H9 (cell line): ENCODE measurements at regions not wholly inside any gene's neighbourhood (a gene's known extent, or its start where the extent isn't known, plus 50 kb on each side); places are given as distances from the start of the nearest gene placed in this dataset.

Source experiments
- DNase-seq: peaks from one replicate; pipeline ENCODE4 v3.0.0-alpha.2; 2017
- H2AFZ ChIP-seq: one replicate; pipeline ENCODE4 v1.6.1; 2013; ENCODE audit warnings: mild to moderate bottlenecking, low read length, control low read depth, moderate library complexity
- H2AK5ac ChIP-seq: 2 replicates; pipeline ENCODE4 v1.6.1; 2013; ENCODE audit warnings: low read length, control low read depth, mixed read lengths; ENCODE audit not compliant: insufficient read length
- H2BK120ac ChIP-seq: one replicate; pipeline ENCODE4 v1.6.1; 2013; ENCODE audit warnings: low read depth, mild to moderate bottlenecking, low read length, control low read depth, inconsistent platforms; ENCODE audit not compliant: poor library complexity, severe bottlenecking
- H2BK12ac ChIP-seq: 2 replicates; pipeline ENCODE4 v1.6.1; 2013; ENCODE audit warnings: low read length, control low read depth, mixed read lengths, low read depth; ENCODE audit not compliant: insufficient read length
- H2BK15ac ChIP-seq: 2 replicates; pipeline ENCODE4 v1.6.1; 2013; ENCODE audit warnings: low read depth, low read length, control low read depth
- H2BK20ac ChIP-seq: one replicate; pipeline ENCODE4 v1.6.1; 2013; ENCODE audit warnings: low read depth, mild to moderate bottlenecking, low read length, control low read depth, inconsistent platforms; ENCODE audit not compliant: poor library complexity, severe bottlenecking
- H2BK5ac ChIP-seq: 2 replicates; pipeline ENCODE4 v1.6.1; 2013; ENCODE audit warnings: low read length, control low read depth, mixed read lengths; ENCODE audit not compliant: insufficient read length
- H3K14ac ChIP-seq: 2 replicates; pipeline ENCODE4 v1.6.1; 2013; ENCODE audit warnings: low read length, control low read depth; ENCODE audit not compliant: insufficient read depth
- H3K18ac ChIP-seq: 2 replicates; pipeline ENCODE4 v1.6.1; 2013; ENCODE audit warnings: low read depth, mild to moderate bottlenecking, mixed read lengths, low read length, control low read depth; ENCODE audit not compliant: insufficient read length
- H3K23ac ChIP-seq: 2 replicates; pipeline ENCODE4 v1.6.1; 2013; ENCODE audit warnings: low read length, control low read depth, mixed read lengths, low read depth; ENCODE audit not compliant: insufficient read length
- H3K23me2 ChIP-seq: 2 replicates; pipeline ENCODE4 v1.6.1; 2013; ENCODE audit warnings: low read depth, mild to moderate bottlenecking, mixed read lengths, low read length, control low read depth; ENCODE audit not compliant: insufficient read length, poor library complexity, severe bottlenecking
- H3K27ac ChIP-seq: 2 replicates; pipeline ENCODE4 v1.5.1; 2013; ENCODE audit warnings: low read length, control low read depth, mixed read lengths, low read depth; ENCODE audit not compliant: insufficient read length
- H3K27me3 ChIP-seq: 2 replicates; pipeline ENCODE4 v1.6.1; 2013; ENCODE audit warnings: low read length, control low read depth, inconsistent platforms; ENCODE audit not compliant: insufficient read depth
- H3K4ac ChIP-seq: 2 replicates; pipeline ENCODE4 v1.6.1; 2013; ENCODE audit warnings: low read depth, mild to moderate bottlenecking, control low read depth, inconsistent platforms, low read length, moderate library complexity
- H3K4me1 ChIP-seq: 2 replicates; pipeline ENCODE4 v1.6.1; 2013; ENCODE audit warnings: low read length, control low read depth, inconsistent platforms; ENCODE audit not compliant: insufficient read depth
- H3K4me2 ChIP-seq: 2 replicates; pipeline ENCODE4 v1.6.1; 2013; ENCODE audit warnings: low read length, control low read depth, mixed read lengths; ENCODE audit not compliant: insufficient read length, insufficient read depth
- H3K56ac ChIP-seq: 2 replicates; pipeline ENCODE4 v1.6.1; 2013; ENCODE audit warnings: low read depth, mild to moderate bottlenecking, mixed read lengths, low read length, control low read depth; ENCODE audit not compliant: insufficient read length
- H3K79me1 ChIP-seq: 2 replicates; pipeline ENCODE4 v1.6.1; 2013; ENCODE audit warnings: low read depth, mild to moderate bottlenecking, moderate library complexity, low read length, control low read depth, inconsistent platforms; ENCODE audit not compliant: insufficient read depth, poor library complexity, severe bottlenecking
- H3K79me2 ChIP-seq: 2 replicates; pipeline ENCODE4 v1.6.1; 2013; ENCODE audit warnings: low read length, control low read depth, inconsistent platforms; ENCODE audit not compliant: insufficient read depth
- H3K9ac ChIP-seq: 2 replicates; pipeline ENCODE4 v1.6.1; 2013; ENCODE audit warnings: low read length, control low read depth, mixed read lengths; ENCODE audit not compliant: insufficient read length; ENCODE audit errors: extremely low read depth
- H3K9me3 ChIP-seq: one replicate; pipeline ENCODE4 v1.6.1; 2013; ENCODE audit warnings: low read depth, low read length, inconsistent platforms; ENCODE audit not compliant: control insufficient read depth
- H3T11ph ChIP-seq: one replicate; pipeline ENCODE4 v1.6.1; 2013; ENCODE audit warnings: mild to moderate bottlenecking, low read length, control low read depth, inconsistent platforms
- H4K20me1 ChIP-seq: one replicate; pipeline ENCODE4 v1.6.1; 2013; ENCODE audit not compliant: control insufficient read depth, insufficient read length, insufficient read depth
- H4K5ac ChIP-seq: 2 replicates; pipeline ENCODE4 v1.6.1; 2013; ENCODE audit warnings: low read depth, mild to moderate bottlenecking, mixed read lengths, low read length, control low read depth; ENCODE audit not compliant: insufficient read length
- H4K8ac ChIP-seq: replicated peaks from 2 replicates; pipeline ENCODE4 v1.6.1; 2013; ENCODE audit warnings: low read length, control low read depth, mixed read lengths, low read depth; ENCODE audit not compliant: insufficient read length
- H4K91ac ChIP-seq: 2 replicates; pipeline ENCODE4 v1.6.1; 2013; ENCODE audit warnings: low read depth, mild to moderate bottlenecking, moderate library complexity, mixed read lengths, low read length, control low read depth; ENCODE audit not compliant: insufficient read length
- H3K27ac Mint-ChIP-seq, 3 experiments: 2 replicates in 2 of 3; 3 replicates in 1 of 3; pipeline ENCODE4 v1.8.0; 2020 to 2021; ENCODE audit warnings: mixed read lengths in 3 of 3, mild to moderate bottlenecking in 1 of 3, moderate library complexity in 1 of 3
- H3K27me3 Mint-ChIP-seq: 2 replicates; pipeline ENCODE4 v1.8.0; 2021; ENCODE audit warnings: low read depth, mild to moderate bottlenecking, moderate library complexity, mixed read lengths
- H3K36me3 Mint-ChIP-seq, 3 experiments: 2 replicates in 2 of 3; 3 replicates in 1 of 3; pipeline ENCODE4 v1.8.0; 2020 to 2021; ENCODE audit warnings: low read depth in 3 of 3, mixed read lengths in 3 of 3; ENCODE audit not compliant: insufficient read depth in 1 of 3
- H3K4me1 Mint-ChIP-seq, 2 experiments: 2 replicates each; pipeline ENCODE4 v1.8.0; 2020; ENCODE audit warnings: mixed read lengths in 2 of 2
- H3K4me3 Mint-ChIP-seq, 2 experiments: 2 replicates in 1 of 2; 3 replicates in 1 of 2; pipeline ENCODE4 v1.8.0; 2020 to 2021; ENCODE audit warnings: mild to moderate bottlenecking in 2 of 2, mixed read lengths in 2 of 2, moderate library complexity in 1 of 2
- H3K9me3 Mint-ChIP-seq, 2 experiments: 2 replicates in 1 of 2; 3 replicates in 1 of 2; pipeline ENCODE4 v1.8.0; 2020; ENCODE audit warnings: mild to moderate bottlenecking in 2 of 2, mixed read lengths in 2 of 2, moderate library complexity in 1 of 2
- WGBS: extraction: QIAGEN DNeasy Blood & Tissue Kit; methylation state at CpG from one replicate; pipeline ENCODE4 v1.1.7; 2013; ENCODE audit warnings: missing lambda C conversion rate, low lambda C conversion rate, mixed read lengths; ENCODE audit not compliant: insufficient read length; ENCODE audit errors: extremely low coverage; 5-methylcytosine and 5-hydroxymethylcytosine counted together
- TF ChIP-seq, protein P1 (sequence below): fragments of 200-600 bp; sonication (generic); conservative IDR thresholded peaks from 3 replicates; pipeline ENCODE4 v1.8.0; 2021; ENCODE audit warnings: antibody characterized with exemption, mild to moderate bottlenecking

- TF ChIP-seq, protein P1, sequence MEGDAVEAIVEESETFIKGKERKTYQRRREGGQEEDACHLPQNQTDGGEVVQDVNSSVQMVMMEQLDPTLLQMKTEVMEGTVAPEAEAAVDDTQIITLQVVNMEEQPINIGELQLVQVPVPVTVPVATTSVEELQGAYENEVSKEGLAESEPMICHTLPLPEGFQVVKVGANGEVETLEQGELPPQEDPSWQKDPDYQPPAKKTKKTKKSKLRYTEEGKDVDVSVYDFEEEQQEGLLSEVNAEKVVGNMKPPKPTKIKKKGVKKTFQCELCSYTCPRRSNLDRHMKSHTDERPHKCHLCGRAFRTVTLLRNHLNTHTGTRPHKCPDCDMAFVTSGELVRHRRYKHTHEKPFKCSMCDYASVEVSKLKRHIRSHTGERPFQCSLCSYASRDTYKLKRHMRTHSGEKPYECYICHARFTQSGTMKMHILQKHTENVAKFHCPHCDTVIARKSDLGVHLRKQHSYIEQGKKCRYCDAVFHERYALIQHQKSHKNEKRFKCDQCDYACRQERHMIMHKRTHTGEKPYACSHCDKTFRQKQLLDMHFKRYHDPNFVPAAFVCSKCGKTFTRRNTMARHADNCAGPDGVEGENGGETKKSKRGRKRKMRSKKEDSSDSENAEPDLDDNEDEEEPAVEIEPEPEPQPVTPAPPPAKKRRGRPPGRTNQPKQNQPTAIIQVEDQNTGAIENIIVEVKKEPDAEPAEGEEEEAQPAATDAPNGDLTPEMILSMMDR, result no peak
- H3K18ac ChIP-seq, result no peak overlapping the region
- no peak overlapping the region for H2BK15ac ChIP-seq
- H3K4me1 Mint-ChIP-seq, result peaks cover 2% of the 10 kb centered on the region in 2 experiments; a peak in 2 of 4 replicates
- H4K91ac ChIP-seq, result no peak overlapping the region
- no peak overlapping the region for H3K56ac ChIP-seq
- H3K4me2 ChIP-seq, result no peak overlapping the region
- no CpG with 5 or more reads among the region's 2 CpGs for WGBS
- no peak overlapping the region for H3K27ac ChIP-seq
- H4K5ac ChIP-seq, result no peak overlapping the region
- no peak overlapping the region for H3K9ac ChIP-seq
- H3K4me1 ChIP-seq, result no peaks in the 10 kb centered on the region
- H4K8ac ChIP-seq, result no peak overlapping the region
- no peak overlapping the region for H3K4me3 Mint-ChIP-seq
- no peak for DNase-seq
- H3K79me2 ChIP-seq, result no peaks in the 10 kb centered on the region
- no peaks in the 10 kb centered on the region for H3K9me3 ChIP-seq
- H3K14ac ChIP-seq, result no peak overlapping the region
- no peak overlapping the region for H2AFZ ChIP-seq
- H2BK5ac ChIP-seq, result no peak overlapping the region
- no peaks in the 10 kb centered on the region for H3K27me3 ChIP-seq
- H2BK20ac ChIP-seq, result no peak overlapping the region
- H2BK12ac ChIP-seq, result no peak overlapping the region
- no peaks in the 10 kb centered on the region for H3K23me2 ChIP-seq
- H3K9me3 Mint-ChIP-seq, result no peaks in the 10 kb centered on the region
- H3K27ac Mint-ChIP-seq, result no peak overlapping the region
- H3K27me3 Mint-ChIP-seq, result no peaks in the 10 kb centered on the region; the same call in 1 of the 2 replicates
- H3K36me3 Mint-ChIP-seq, result no peaks in the 10 kb centered on the region; a peak in 1 of 7 replicates
- no peak overlapping the region for H3T11ph ChIP-seq
- no peak overlapping the region for H3K23ac ChIP-seq
- H3K79me1 ChIP-seq, result no peaks in the 10 kb centered on the region
- no peak overlapping the region for H2AK5ac ChIP-seq
- H3K4ac ChIP-seq, result no peak overlapping the region
- H2BK120ac ChIP-seq, result no peak overlapping the region
- H4K20me1 ChIP-seq, result no peaks in the 10 kb centered on the region
Measured at GRCh38 chr6:150783813-150784212, 81.7 kb upstream of the MTHFD1L start.
